ENCODE measurements at regions not wholly inside any gene's neighbourhood (a gene's known extent, or its start where the extent isn't known, plus 50 kb on each side); places are given as distances from the start of the nearest gene placed in this dataset.
"Not testable (repeated sequence)": the region's sequence is repeated elsewhere in the genome, so short reads cannot be mapped to it uniquely, and the experiment has no call there.

GRCh38 chr4:140249351-140249750 lies 95.4 kb upstream of the MAML3 start:
- no peak for DNase-seq (ENCODE audit: low read depth)

GRCh38 chr4:140247237-140247636 lies 93.3 kb upstream of the MAML3 start:
- no peak for DNase-seq (ENCODE audit: low read depth)

- no peak for DNase-seq (ENCODE audit: low read depth)
Measured at GRCh38 chr4:140246216-140246615, 92.2 kb upstream of the MAML3 start.

GRCh38 chr4:140244328-140244727 lies 90.3 kb upstream of the MAML3 start:
- DNase-seq (ENCODE audit: low read depth): no peak

- DNase-seq (ENCODE audit: low read depth): no peak
Measured at GRCh38 chr4:140243278-140243753, 89.3 kb upstream of the MAML3 start.

GRCh38 chr4:140242357-140243277 lies 88.6 kb upstream of the MAML3 start:
- no peak for DNase-seq (ENCODE audit: low read depth)

- no peak for DNase-seq (ENCODE audit: low read depth)
Measured at GRCh38 chr4:140240237-140240636, 86.3 kb upstream of the MAML3 start.

- no peak for DNase-seq (ENCODE audit: low read depth)
Measured at GRCh38 chr4:140239311-140239710, 85.3 kb upstream of the MAML3 start.

GRCh38 chr4:140238351-140239056 lies 84.5 kb upstream of the MAML3 start:
- DNase-seq (ENCODE audit: low read depth): no peak

GRCh38 chr4:140237616-140238350 lies 83.8 kb upstream of the MAML3 start:
- no peak for DNase-seq (ENCODE audit: low read depth)

- no peak for DNase-seq (ENCODE audit: low read depth)
Measured at GRCh38 chr4:140236654-140237169, 82.7 kb upstream of the MAML3 start.

- no peak for DNase-seq (ENCODE audit: low read depth)
Measured at GRCh38 chr4:140234697-140235060, 80.7 kb upstream of the MAML3 start.

- no peak for DNase-seq (ENCODE audit: low read depth)
Measured at GRCh38 chr4:140233791-140234696, 80.1 kb upstream of the MAML3 start.

GRCh38 chr4:140229881-140230280 lies 75.9 kb upstream of the MAML3 start:
- DNase-seq (ENCODE audit: low read depth): no peak

GRCh38 chr4:140227286-140227685 lies 73.3 kb upstream of the MAML3 start:
- no peak for DNase-seq (ENCODE audit: low read depth)

GRCh38 chr4:140223056-140223810 lies 69.2 kb upstream of the MAML3 start:
- no peak for DNase-seq (ENCODE audit: low read depth)

GRCh38 chr4:140222171-140222570 lies 68.2 kb upstream of the MAML3 start:
- DNase-seq (ENCODE audit: low read depth): no peak

- no peak for DNase-seq (ENCODE audit: low read depth)
Measured at GRCh38 chr4:140220058-140220457, 66.1 kb upstream of the MAML3 start.

GRCh38 chr4:140219567-140219966 lies 65.6 kb upstream of the MAML3 start:
- DNase-seq (ENCODE audit: low read depth): no peak

GRCh38 chr4:140219070-140219469 lies 65.1 kb upstream of the MAML3 start:
- DNase-seq (ENCODE audit: low read depth): not testable (repeated sequence)

Data from stimulated activated CD8-positive, alpha-beta memory T cell treated with anti-CD3 and anti-CD28 coated beads, Interleukin-12 subunit alpha, Interleukin-12 subunit beta, amount 100 ng/mL, for 4 hours (primary cell).